ENCODE measurements at regions not wholly inside any gene's neighbourhood (a gene's known extent, or its start where the extent isn't known, plus 50 kb on each side); places are given as distances from the start of the nearest gene placed in this dataset.
"Not testable (repeated sequence)": the region's sequence is repeated elsewhere in the genome, so short reads cannot be mapped to it uniquely, and the experiment has no call there.

DNA sequence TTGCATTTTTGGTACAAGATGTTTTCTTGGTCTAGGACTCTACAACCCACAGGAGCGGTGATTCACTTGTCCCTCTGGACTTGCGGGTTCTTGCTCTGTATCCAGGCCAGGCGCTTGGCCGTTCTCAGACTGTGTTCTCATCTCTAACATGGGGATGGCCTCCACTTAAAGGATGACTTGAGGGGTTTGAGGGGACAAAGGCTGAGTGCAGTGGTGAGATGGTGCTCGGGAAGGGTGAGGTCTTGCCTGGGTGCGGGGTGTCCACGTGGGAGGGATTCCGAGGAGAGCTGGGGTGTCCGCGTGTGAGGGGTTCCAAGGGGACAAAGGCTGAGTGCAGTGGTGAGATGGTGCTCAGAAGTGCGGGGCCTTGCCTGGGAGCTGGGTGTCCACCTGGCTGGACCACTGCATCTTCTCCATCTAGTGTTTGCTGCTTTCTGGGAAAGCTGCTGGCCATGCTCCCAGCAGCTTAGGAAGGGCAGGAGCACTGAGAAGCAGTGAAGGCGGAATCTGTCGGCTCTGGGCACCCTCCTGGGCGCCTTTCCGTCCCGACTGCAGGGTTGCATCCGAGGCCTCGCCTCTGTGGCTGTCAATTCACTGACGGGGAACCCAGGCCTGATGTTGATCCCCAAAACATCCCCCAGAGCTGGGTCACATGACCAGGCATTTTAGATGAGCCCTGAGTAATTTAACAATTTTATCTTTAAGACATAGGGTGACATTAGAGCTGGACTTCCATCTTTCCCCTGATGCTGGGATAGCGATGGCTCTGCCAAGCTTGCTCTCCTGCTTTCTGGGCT lies 280.5 kb upstream of the IRX4 start:
- DNase-seq = no peak

DNA sequence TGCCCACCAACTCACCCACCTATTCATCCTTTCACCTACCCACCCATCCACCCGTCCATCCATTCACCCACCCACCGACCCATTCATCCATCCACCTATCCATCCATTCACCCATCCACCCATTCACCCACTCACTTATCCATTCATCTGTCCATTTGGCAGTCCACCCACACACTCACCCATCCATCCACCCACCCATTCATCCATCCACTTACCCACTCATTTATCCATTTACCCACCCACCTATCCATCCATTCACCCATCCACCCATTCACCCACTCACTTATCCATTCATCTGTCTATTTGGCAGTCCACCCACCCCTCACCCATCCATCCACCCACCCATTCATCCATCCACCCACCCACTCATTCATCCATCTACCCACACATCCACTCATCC lies 278.1 kb upstream of the IRX4 start:
- DNase-seq = no peak

GRCh38 chr5:2158767-2159166 lies 276.0 kb upstream of the IRX4 start:
- no peak for DNase-seq

- DNase-seq = no peak
These were observed 275.4 kb upstream of the IRX4 start for GRCh38 chr5:2158109-2158508.

DNA sequence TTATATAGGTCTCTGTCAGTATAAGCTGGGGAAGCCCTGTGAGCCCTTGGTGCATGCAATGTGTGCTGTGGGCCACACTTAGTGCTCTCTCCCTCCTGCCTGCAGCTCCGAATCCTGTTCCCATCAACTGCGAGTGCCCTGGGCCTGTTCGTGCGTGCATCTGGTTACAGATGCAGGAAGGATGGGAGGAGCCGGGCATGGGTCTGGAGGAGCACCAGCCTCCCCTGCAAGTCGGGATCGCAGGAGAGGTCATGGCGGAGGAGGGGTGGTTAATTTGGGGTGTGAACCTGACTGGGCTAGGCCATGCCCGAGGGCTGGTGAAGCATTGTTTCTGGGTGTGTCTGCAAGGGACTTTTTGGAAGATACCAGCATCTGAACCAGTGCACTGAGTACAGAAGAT lies 274.6 kb upstream of the IRX4 start:
- DNase-seq = no peak

DNA sequence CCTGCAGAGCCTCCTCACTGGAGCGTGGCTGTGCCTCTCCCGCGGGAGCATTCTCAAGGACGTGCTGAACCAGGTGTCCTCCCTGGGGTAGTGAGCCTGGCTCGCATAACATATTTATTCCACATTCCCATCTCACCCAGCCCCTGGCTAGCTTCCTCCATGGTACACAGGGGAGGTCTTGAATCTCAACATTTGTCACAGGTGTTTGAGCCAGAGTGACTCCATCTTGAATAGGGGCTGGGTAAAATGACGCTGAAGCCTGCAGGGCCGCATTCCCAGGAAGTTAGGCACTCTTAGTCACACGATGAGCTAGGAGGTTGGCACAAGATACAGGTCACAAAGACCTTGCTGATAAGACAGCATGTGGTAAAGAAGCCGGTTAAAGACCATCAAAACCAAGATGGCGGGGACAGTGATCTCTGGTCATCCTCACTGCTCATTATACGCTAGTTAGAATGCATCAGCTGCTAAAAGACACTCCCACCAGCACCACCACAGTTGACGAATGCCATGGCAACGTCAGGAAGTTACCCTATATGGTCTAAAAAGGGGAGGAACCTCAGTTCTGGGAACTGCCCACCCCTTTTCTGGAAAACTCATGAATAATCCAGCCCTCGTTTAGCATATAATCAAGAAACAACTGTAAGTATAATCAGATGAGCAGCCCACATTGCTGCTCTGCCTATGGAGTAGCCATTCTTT lies 273.8 kb upstream of the IRX4 start:
- no peak for DNase-seq

DNA sequence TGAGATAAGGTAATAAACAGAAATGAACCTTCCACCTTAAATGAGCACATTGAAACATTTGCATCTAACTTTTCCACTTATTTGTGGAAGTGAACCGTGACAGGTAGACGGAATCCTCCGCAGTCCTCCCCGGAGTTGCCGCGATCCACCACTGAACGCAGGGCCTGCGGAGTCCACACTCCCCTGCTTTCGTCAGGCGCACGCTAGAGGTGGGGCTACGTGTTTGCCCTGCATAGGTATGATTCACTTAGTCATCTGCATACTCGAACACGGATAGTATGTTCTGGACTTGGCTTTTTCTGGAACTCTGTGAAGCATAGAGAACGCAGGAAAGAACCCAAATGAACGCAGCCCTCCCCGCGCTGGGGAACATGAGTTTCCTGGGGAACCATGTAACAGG lies 272.8 kb upstream of the IRX4 start:
- no peak for DNase-seq

DNA sequence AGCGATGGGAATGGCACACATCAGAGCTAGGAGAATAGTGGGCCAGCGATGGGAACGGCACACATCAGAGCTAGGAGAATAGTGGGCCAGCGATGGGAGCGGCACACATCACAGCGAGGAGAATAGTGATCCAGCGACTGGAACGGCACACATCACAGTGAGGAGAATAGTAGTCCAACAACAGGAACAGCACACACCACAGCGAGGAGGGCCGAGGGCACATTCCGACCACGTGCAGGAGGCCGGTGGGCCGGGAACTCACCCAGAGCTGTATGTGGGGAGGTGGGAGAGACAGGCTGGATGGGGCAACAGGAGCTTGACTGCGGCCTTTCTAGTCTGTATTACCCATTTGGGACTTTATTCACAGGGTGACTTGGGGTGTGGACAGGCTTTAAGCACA lies 271.1 kb upstream of the IRX4 start:
- DNase-seq = no peak

GRCh38 chr5:2153350-2153749 lies 270.6 kb upstream of the IRX4 start:
- DNase-seq = no peak

DNA sequence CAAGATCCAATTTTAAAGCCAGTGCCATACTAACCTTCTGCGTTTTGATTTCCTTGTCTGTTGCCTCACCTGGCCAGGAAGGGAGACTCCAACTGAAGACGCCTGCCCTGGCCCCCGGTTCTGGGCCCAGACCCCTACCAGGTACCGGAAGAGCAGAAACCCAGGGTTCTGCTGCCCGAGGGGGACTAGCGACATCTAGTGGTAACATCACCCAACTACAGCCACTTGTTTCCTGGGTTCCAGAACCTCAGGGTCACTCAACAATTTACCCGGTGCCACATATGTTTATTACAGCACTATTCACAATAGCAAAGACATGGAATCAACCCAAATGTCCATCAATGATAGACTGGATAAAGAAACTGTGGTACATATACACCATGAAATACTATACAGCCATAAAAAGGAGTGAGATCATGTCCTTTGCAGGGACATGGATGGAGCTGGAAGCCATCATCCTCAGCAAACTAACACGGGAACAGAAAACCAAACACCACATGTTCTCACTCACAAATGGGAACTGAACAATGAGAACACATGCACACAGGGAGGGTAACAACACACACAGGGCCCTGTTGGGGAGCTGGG lies 268.7 kb upstream of the IRX4 start:
- not testable (repeated sequence) for DNase-seq

GRCh38 chr5:2149195-2149539 lies 266.4 kb upstream of the IRX4 start:
- DNase-seq = peak; percentile 29

DNA sequence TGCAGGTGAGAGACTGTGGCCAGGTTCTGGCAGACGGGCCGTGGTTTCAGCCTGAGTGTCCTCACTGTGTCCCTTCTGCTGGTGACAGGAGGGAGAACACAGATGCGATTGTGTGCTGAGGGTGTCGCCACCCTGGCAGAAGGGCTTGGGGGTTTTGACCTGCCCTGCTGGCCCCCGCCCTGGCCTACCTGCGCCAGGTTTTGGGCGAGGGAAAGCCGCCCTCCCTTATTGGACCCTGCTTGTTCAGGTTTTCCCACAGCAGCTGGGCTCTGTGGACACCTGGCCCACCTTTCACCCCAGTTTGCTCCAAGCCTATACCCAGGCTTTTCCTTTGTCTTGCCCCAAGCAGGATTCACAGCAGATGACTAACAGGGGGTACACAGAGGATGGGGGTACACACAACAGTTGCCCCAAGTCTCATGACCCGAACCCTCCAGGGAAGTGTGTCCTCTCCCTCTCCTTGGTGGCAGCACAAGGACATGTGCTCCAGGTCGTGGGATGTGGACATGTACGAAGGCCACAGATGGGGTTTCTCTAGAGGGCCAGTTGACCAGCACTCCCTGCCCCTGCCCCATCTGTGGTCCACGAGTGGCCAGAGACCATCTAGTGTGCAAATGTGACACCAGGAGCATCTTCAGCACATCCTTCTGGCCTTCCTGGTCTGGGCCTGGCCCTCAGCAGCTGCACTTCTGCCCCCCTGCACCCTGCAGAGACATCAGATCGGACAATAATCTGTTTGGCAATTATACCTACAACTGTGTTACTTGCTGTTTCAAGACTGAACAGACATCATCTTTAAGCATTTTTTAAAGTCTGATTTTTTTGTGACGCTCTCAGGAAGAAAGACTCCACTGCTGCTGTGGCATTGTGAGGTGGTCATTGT lies 265.8 kb upstream of the IRX4 start:
- no peak for DNase-seq

DNA sequence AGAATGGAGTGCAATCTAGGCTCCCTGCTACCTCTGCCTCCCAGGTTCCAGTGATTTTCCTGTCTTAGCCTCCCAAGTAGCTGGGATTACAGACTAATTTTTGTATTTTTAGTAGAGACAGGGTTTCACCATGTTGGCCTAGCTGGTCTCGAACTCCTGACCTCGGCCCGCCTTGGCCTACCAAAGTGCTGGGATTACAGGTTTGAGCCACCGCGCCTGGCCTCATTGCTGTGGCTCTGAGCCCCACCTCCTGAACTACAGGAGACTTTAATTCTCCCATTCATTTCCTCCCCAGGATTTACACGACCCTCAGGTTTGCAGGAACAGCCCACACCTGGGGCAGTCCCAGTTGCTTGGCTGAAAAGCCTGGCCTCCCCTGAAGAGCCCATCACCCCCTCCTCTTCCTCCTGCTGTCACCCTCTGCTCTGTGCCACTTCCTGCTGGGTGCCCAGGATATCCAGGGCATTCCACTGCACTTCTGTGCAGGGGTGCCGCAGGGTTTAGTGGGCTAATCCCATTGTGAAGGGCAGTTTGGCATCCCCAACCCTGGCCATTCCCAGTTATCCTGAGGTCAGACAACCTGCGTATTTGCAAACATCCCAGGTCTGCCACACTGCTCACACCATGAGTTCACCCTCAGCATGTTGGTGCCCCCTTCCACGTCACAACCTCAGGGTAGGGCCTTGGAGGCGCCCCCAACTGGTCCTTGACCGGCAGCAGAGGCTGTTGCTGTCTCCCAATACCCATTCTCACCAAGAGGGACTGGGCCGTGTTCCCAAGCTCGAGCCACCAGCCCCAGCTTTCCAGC lies 265.0 kb upstream of the IRX4 start:
- DNase-seq = no peak

DNA sequence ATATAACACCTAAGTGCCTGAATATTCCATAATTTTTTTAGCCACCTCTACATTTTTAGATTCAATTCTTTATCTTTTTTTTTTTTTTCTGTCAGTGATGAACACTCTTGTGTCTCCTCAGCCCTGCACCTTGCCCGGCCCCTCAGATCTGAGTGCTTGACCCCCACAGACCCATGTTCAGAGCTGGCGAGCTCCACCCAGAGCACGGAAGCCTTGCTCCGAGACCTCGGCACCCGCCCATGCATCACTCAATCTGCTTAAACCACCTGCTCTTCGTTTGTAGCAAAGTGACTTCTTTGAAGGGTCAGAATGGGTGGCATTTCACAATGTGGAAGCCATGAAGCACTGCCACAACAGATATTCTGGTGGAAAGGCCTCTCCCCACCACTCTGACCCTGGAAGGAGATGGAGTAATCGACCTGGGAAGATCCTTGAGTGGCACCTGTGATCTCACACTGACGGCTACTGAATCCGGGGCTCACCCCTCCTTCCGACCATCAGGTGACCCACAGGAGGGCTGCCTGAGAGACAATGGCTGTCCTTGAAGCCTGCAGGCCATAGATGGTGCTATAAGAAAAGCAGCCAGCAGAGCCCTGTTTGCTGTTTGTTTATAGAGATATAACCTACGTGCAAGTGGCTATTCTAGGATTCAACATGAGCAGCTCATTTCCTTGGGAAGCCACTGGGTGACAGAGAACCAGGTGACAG lies 261.1 kb upstream of the IRX4 start:
- no peak for DNase-seq

- no peak for DNase-seq
These were observed 260.4 kb upstream of the IRX4 start for GRCh38 chr5:2143088-2143487.

GRCh38 chr5:2142456-2142954 lies 259.8 kb upstream of the IRX4 start:
- DNase-seq = no peak

DNA sequence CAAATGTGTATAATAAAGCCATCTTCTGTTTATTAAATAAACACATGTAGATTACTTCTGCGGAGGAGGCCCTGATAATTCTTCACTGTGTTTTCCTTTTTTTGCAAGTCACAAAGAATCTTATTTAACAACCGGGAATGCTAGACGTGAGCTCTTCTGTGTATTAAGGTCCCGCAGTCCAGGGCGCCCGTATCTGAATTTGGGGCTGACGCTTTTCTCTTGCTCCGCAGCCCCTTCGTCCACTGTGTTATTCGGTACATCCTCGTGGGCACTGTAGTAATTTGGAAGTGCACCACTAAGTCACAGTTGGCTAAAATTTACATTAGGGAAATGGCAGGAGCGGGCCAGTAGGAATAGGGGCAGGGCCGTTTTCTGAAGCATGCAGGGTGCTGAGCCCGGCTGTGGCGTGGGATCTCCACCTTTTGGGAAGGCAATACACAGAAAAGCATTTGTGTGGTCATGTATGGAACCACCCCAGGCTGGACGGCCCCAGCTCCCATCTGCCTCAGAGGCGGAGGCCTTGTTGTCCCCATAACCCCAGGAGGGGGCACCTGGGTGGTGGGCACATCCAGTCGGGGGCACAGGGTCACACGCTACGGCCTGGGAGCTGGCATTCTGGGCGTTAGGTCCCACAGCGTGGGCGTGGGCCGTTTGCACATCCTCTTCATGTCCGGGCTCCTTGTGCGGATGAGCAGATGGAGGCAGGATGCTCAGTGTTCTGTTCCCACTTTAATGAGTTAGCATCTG lies 258.7 kb upstream of the IRX4 start:
- no peak for DNase-seq

GRCh38 chr5:2140501-2141175 lies 257.9 kb upstream of the IRX4 start:
- no peak for DNase-seq

DNA sequence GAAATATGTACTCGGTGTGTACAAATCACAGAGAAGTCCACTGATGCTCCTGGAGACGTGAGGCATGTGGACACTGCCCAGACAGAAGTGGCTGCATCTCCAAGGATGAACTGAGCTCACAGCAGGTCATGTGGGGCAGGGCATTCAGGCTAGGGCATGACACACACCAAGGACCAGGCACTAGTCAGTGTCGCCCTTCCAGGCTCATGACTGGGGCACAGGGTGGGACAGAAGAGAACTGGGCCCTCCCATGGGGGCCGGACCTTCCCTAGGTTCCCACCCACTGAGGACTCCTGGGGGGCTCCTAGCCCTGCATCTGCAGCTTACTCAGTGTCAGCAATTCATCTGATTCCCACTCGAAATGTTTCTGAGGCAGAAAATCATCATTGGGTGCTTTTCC lies 256.8 kb upstream of the IRX4 start:
- no peak for DNase-seq

GRCh38 chr5:2138896-2139295 lies 256.2 kb upstream of the IRX4 start:
- no peak for DNase-seq
